ENCODE measurements at regions not wholly inside any gene's neighbourhood (a gene's known extent, or its start where the extent isn't known, plus 50 kb on each side); places are given as distances from the start of the nearest gene placed in this dataset.
"Not testable (repeated sequence)": the region's sequence is repeated elsewhere in the genome, so short reads cannot be mapped to it uniquely, and the experiment has no call there.

- not testable (repeated sequence) for DNase-seq
These were observed 822.6 kb downstream of the TMEM121 start for GRCh38 chr14:106348873-106349540.

- not testable (repeated sequence) for DNase-seq
These were observed 823.5 kb downstream of the TMEM121 start for GRCh38 chr14:106349678-106350457.

GRCh38 chr14:106355007-106355791 lies 828.8 kb downstream of the TMEM121 start:
- not testable (repeated sequence) for DNase-seq

- not testable (repeated sequence) for DNase-seq
These were observed 829.7 kb downstream of the TMEM121 start for GRCh38 chr14:106355881-106356642.

GRCh38 chr14:106356643-106356930 lies 830.2 kb downstream of the TMEM121 start:
- DNase-seq: not testable (repeated sequence)

- not testable (repeated sequence) for DNase-seq
These were observed 832.9 kb downstream of the TMEM121 start for GRCh38 chr14:106359157-106359887.

- DNase-seq: not testable (repeated sequence)
These were observed 839.0 kb downstream of the TMEM121 start for GRCh38 chr14:106365371-106365770.

- not testable (repeated sequence) for DNase-seq
These were observed 839.5 kb downstream of the TMEM121 start for GRCh38 chr14:106365894-106366293.

- not testable (repeated sequence) for DNase-seq
These were observed 840.6 kb downstream of the TMEM121 start for GRCh38 chr14:106366971-106367370.

- DNase-seq: not testable (repeated sequence)
These were observed 843.1 kb downstream of the TMEM121 start for GRCh38 chr14:106369456-106369855.

GRCh38 chr14:106372870-106373652 lies 846.7 kb downstream of the TMEM121 start:
- DNase-seq: peak; percentile 84

- DNase-seq: not testable (repeated sequence)
These were observed 847.3 kb downstream of the TMEM121 start for GRCh38 chr14:106373653-106374110.

GRCh38 chr14:106377432-106377831 lies 851.0 kb downstream of the TMEM121 start:
- no peak for DNase-seq

GRCh38 chr14:106378191-106378590 lies 851.8 kb downstream of the TMEM121 start:
- no peak for DNase-seq

GRCh38 chr14:106380740-106381139 lies 854.4 kb downstream of the TMEM121 start:
- DNase-seq: no peak

- DNase-seq: not testable (repeated sequence)
These were observed 862.8 kb downstream of the TMEM121 start for GRCh38 chr14:106389186-106389585.

GRCh38 chr14:106390401-106390800 lies 864.0 kb downstream of the TMEM121 start:
- DNase-seq: no peak

GRCh38 chr14:106390947-106391346 lies 864.6 kb downstream of the TMEM121 start:
- DNase-seq: no peak

GRCh38 chr14:106393742-106394141 lies 867.4 kb downstream of the TMEM121 start:
- DNase-seq: no peak

GRCh38 chr14:106395456-106396050 lies 869.2 kb downstream of the TMEM121 start:
- DNase-seq: no peak

- no peak for DNase-seq
These were observed 870.6 kb downstream of the TMEM121 start for GRCh38 chr14:106396999-106397398.
